ENCODE measurements at regions not wholly inside any gene's neighbourhood (a gene's known extent, or its start where the extent isn't known, plus 50 kb on each side); places are given as distances from the start of the nearest gene placed in this dataset.
A peak's percentile ranks its signal among the peaks of the same experiment; 100 is the strongest.

- Histone ChIP-seq H3K4me1 (ENCODE audit: control insufficient read depth, insufficient read depth, low read length) (no peaks in the 10 kb centered on the region), H3K27ac (ENCODE audit: extremely low read depth, low read depth, low read length) (no peak overlapping the region), H3K4me3 (ENCODE audit: low read depth, low read length) (no peak overlapping the region), H3K9me3 (ENCODE audit: control insufficient read depth, insufficient read depth, low read depth, low read length) (no peaks in the 10 kb centered on the region), H3K36me3 (ENCODE audit: control insufficient read depth in 2 of 2, insufficient read depth in 1 of 2, low read length in 2 of 2) (no peaks in the 10 kb centered on the region)
- POLR2A ChIA-PET = no interaction called here
- CTCF ChIA-PET = interaction anchor here (1.1 kb wide), 1 partner anchor 33 kb away, joined by 3 read pairs; no protein-coding TSS in a partner anchor
- no peak for TF ChIP-seq ZBTB48 (tag by site-specific recombination; IDR thresholded peaks at IDR 0.05)
- 0 out of 2 replicates have a peak, but pooled peaks have one; percentile 31 for TF ChIP-seq ZNF184 (tag by site-specific recombination; IDR thresholded peaks at IDR 0.05)
- no peak for TF ChIP-seq ZBTB10 (tag by site-specific recombination; IDR thresholded peaks at IDR 0.05)
- peak; percentile 54; the same call in 1 of the 2 replicates for TF ChIP-seq SP7 (tag by site-specific recombination; IDR thresholded peaks at IDR 0.05)
- 0 out of 2 replicates have a peak, but pooled peaks have one; percentile 40 for TF ChIP-seq TSHZ1 (tag by site-specific recombination; IDR thresholded peaks at IDR 0.05; ENCODE audit: borderline replicate concordance)
- peak; percentile 53; the same call in 1 of the 2 replicates for TF ChIP-seq ZEB2 (tag by site-specific recombination; IDR thresholded peaks at IDR 0.05)
- peak; percentile 52; the same call in 1 of the 2 replicates for TF ChIP-seq KLF8 (tag by site-specific recombination; IDR thresholded peaks at IDR 0.05)
- TF ChIP-seq ZNF2 (tag by site-specific recombination; IDR thresholded peaks at IDR 0.05) = peak; percentile 50; the same call in 1 of the 2 replicates
- peak; percentile 59; the same call in 1 of the 2 replicates for TF ChIP-seq ZNF692 (tag by site-specific recombination; IDR thresholded peaks at IDR 0.05)
- TF ChIP-seq, protein P1, sequence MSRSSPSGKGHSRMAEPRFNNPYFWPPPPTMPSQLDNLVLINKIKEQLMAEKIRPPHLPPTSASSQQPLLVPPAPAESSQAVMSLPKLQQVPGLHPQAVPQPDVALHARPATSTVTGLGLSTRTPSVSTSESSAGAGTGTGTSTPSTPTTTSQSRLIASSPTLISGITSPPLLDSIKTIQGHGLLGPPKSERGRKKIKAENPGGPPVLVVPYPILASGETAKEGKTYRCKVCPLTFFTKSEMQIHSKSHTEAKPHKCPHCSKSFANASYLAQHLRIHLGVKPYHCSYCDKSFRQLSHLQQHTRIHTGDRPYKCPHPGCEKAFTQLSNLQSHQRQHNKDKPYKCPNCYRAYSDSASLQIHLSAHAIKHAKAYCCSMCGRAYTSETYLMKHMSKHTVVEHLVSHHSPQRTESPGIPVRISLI (tag by site-specific recombination; IDR thresholded peaks at IDR 0.05) = 0 out of 2 replicates have a peak, but pooled peaks have one; percentile 53
- no peak for TF ChIP-seq BCL6B (tag by site-specific recombination; IDR thresholded peaks at IDR 0.05)
- peak; percentile 24; the same call in 1 of the 2 replicates for TF ChIP-seq IKZF3 (tag by site-specific recombination; IDR thresholded peaks at IDR 0.05)
- TF ChIP-seq ZNF629 (tag by site-specific recombination; IDR thresholded peaks at IDR 0.05) = peak; percentile 90
- no peak for TF ChIP-seq ZNF830 (tag by site-specific recombination; IDR thresholded peaks at IDR 0.05; ENCODE audit: low read depth)
- TF ChIP-seq ZFP69B (tag by site-specific recombination; IDR thresholded peaks at IDR 0.05) = 0 out of 2 replicates have a peak, but pooled peaks have one; percentile 40
- TF ChIP-seq, protein P2, sequence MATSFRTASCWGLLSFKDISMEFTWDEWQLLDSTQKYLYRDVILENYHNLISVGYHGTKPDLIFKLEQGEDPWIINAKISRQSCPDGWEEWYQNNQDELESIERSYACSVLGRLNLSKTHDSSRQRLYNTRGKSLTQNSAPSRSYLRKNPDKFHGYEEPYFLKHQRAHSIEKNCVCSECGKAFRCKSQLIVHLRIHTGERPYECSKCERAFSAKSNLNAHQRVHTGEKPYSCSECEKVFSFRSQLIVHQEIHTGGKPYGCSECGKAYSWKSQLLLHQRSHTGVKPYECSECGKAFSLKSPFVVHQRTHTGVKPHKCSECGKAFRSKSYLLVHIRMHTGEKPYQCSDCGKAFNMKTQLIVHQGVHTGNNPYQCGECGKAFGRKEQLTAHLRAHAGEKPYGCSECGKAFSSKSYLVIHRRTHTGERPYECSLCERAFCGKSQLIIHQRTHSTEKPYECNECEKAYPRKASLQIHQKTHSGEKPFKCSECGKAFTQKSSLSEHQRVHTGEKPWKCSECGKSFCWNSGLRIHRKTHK (tag by site-specific recombination; IDR thresholded peaks at IDR 0.05) = no peak
- TF ChIP-seq PRDM6 (tag by site-specific recombination; IDR thresholded peaks at IDR 0.05) = peak; percentile 89
- peak; percentile 61; the same call in 1 of the 2 replicates for TF ChIP-seq BCL11A (tag by site-specific recombination; IDR thresholded peaks at IDR 0.05; ENCODE audit: low read depth)
- TF ChIP-seq ZNF24 (tag by site-specific recombination; IDR thresholded peaks at IDR 0.05) = peak; percentile 59; the same call in 1 of the 2 replicates
- 0 out of 2 replicates have a peak, but pooled peaks have one; percentile 29 for TF ChIP-seq ZNF335 (tag by site-specific recombination; conservative IDR thresholded peaks at IDR 0.05)
- TF ChIP-seq, protein P3, sequence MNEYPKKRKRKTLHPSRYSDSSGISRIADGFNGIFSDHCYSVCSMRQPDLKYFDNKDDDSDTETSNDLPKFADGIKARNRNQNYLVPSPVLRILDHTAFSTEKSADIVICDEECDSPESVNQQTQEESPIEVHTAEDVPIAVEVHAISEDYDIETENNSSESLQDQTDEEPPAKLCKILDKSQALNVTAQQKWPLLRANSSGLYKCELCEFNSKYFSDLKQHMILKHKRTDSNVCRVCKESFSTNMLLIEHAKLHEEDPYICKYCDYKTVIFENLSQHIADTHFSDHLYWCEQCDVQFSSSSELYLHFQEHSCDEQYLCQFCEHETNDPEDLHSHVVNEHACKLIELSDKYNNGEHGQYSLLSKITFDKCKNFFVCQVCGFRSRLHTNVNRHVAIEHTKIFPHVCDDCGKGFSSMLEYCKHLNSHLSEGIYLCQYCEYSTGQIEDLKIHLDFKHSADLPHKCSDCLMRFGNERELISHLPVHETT (tag by site-specific recombination; IDR thresholded peaks at IDR 0.05) = peak; percentile 82; the same call in 1 of the 2 replicates
- TF ChIP-seq KLF10 (tag by site-specific recombination; IDR thresholded peaks at IDR 0.05) = peak; percentile 29; the same call in 1 of the 2 replicates
These were observed 219.6 kb upstream of the POU1F1 start for GRCh38 chr3:87495938-87496337.

All from HEK293 (cell line).